ENCODE measurements at regions not wholly inside any gene's neighbourhood (a gene's known extent, or its start where the extent isn't known, plus 50 kb on each side); places are given as distances from the start of the nearest gene placed in this dataset.

DNA sequence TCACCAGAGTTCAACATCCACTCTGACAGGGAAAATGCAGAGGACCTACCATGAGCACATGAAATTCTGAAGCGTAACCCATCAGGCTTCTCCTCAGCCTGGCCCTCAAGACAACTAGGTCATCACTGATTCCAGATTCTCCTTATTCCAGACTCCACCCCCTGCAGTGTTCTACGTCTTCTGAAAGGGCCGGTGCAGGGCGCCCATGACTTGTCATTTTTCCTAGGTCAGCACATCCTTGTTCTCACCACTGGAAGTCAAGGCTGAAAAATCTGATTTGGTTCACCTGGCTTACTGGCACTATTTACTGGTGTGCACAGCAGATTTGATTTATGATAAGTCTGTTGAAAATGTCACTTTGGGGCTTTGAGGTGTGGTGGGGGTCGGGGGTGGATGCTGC lies 140.9 kb upstream of the KLF3 start:
- no peaks in the 10 kb centered on the region for H3K36me3 ChIP-seq (replicated peaks in 1 of 2; ENCODE audit: insufficient read depth in 1 of 2, low read depth in 2 of 2)
- H3K27ac ChIP-seq = no peak overlapping the region
- H3K9me3 ChIP-seq = no peaks in the 10 kb centered on the region
- TF ChIP-seq POLR2A (IDR thresholded peaks at IDR 0.05) = no peak
- TF ChIP-seq, protein P1, sequence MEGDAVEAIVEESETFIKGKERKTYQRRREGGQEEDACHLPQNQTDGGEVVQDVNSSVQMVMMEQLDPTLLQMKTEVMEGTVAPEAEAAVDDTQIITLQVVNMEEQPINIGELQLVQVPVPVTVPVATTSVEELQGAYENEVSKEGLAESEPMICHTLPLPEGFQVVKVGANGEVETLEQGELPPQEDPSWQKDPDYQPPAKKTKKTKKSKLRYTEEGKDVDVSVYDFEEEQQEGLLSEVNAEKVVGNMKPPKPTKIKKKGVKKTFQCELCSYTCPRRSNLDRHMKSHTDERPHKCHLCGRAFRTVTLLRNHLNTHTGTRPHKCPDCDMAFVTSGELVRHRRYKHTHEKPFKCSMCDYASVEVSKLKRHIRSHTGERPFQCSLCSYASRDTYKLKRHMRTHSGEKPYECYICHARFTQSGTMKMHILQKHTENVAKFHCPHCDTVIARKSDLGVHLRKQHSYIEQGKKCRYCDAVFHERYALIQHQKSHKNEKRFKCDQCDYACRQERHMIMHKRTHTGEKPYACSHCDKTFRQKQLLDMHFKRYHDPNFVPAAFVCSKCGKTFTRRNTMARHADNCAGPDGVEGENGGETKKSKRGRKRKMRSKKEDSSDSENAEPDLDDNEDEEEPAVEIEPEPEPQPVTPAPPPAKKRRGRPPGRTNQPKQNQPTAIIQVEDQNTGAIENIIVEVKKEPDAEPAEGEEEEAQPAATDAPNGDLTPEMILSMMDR (IDR thresholded peaks at IDR 0.05) = no peak
- no peaks in the 10 kb centered on the region for H3K4me1 ChIP-seq
- H3K4me3 ChIP-seq = no peak overlapping the region
- WGBS, 2 donors = 72 to 80% methylated on average over 5 of the region's 5 CpGs
- intact Hi-C loops (cut with DNase I) = no loop called here
- no peaks in the 10 kb centered on the region for H3K27me3 ChIP-seq
- ATAC-seq (no peak), DNase-seq (peak in 1 of 4 donors; percentile 36)

DNA sequence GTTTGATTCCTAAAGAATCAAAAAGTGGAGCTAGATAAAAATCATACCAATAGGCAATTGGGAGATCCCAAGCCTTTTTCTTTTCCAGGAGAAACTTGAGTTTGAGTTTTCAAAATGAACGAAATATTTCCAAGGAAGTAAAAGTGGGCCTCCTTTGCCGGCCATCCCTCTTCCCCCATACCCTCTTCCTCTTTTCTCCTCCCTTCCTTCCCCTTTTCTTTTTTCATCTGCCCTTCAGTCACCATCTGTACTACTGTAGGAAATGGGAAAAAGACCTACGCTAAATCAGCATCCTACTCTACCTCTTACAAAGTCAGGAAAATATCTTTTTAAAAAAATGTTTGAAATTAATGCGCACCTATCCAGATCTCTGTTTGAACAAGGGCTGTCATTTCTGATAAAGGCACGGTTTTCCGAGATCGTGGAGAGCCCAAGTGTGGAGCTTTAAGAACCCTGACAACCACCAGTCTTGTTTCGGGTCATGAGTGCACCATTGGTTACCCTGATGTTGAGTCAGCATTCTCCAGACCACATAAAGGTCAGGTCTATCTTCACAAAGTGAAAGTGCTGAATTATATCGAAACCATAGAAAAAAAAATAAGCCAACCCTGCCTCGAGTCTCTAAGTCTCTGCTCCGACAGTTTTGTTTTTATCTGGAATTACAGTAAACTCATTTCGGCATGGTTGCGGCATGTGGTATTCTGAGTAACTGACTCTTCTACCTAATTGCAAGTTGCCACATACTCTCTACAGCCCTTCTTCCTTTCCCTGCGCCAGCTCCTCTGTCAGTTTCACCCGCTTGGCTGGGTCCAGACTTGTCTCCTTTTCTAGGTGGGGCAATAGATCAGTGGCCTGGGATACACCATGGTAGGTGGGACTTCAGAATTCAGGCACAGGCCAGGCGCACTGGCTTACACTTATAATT lies 140.2 kb upstream of the KLF3 start:
- TF ChIP-seq, protein P1 (IDR thresholded peaks at IDR 0.05) = no peak
- no peak for TF ChIP-seq POLR2A (IDR thresholded peaks at IDR 0.05)
- peak overlapping the region in 1 of 4 donors; percentile 35 for H3K27ac ChIP-seq
- H3K27me3 ChIP-seq = no peaks in the 10 kb centered on the region
- no peaks in the 10 kb centered on the region for H3K9me3 ChIP-seq
- ATAC-seq (no peak), DNase-seq (peak in 1 of 4 donors; percentile 24)
- H3K4me3 ChIP-seq = no peak overlapping the region
- WGBS, 2 donors = 61 to 75% methylated on average over 16 of the region's 16 CpGs
- intact Hi-C loops (cut with DNase I) = no loop called here
- no peaks in the 10 kb centered on the region for H3K4me1 ChIP-seq
- H3K36me3 ChIP-seq (replicated peaks in 1 of 2; ENCODE audit: insufficient read depth in 1 of 2, low read depth in 2 of 2) = no peaks in the 10 kb centered on the region

DNA sequence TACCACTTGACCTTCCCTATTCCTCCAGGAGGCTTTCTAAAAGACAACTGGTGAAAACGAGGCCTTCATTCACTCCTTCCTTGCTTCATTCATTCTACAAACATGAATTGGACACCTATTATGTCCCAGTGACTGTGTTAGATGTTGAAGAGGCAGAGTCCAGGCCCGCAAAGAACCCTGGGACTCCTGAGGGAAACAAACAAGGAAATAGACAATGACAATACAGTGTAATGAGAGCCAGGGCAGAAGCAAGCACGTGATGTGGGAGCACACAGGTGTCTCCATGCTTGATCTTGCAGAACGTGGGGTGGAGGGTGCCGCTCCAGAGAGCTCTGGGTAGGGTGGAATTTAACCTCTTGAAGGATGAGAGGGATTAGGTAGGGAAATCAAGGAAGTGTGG lies 137.6 kb upstream of the KLF3 start:
- intact Hi-C loops (cut with DNase I) = no loop called here
- ATAC-seq (no peak), DNase-seq (no peak)
- Histone ChIP-seq H3K4me3 (no peak overlapping the region), H3K9me3 (no peaks in the 10 kb centered on the region), H3K27ac (no peak overlapping the region), H3K36me3 (replicated peaks in 1 of 2; ENCODE audit: insufficient read depth in 1 of 2, low read depth in 2 of 2) (no peaks in the 10 kb centered on the region), H3K4me1 (peaks cover 12% of the 10 kb centered on the region), H3K27me3 (no peaks in the 10 kb centered on the region)
- TF ChIP-seq, protein P1 (IDR thresholded peaks at IDR 0.05) = no peak
- WGBS, 2 donors = 50 to 72% methylated on average over 5 of the region's 5 CpGs

DNA sequence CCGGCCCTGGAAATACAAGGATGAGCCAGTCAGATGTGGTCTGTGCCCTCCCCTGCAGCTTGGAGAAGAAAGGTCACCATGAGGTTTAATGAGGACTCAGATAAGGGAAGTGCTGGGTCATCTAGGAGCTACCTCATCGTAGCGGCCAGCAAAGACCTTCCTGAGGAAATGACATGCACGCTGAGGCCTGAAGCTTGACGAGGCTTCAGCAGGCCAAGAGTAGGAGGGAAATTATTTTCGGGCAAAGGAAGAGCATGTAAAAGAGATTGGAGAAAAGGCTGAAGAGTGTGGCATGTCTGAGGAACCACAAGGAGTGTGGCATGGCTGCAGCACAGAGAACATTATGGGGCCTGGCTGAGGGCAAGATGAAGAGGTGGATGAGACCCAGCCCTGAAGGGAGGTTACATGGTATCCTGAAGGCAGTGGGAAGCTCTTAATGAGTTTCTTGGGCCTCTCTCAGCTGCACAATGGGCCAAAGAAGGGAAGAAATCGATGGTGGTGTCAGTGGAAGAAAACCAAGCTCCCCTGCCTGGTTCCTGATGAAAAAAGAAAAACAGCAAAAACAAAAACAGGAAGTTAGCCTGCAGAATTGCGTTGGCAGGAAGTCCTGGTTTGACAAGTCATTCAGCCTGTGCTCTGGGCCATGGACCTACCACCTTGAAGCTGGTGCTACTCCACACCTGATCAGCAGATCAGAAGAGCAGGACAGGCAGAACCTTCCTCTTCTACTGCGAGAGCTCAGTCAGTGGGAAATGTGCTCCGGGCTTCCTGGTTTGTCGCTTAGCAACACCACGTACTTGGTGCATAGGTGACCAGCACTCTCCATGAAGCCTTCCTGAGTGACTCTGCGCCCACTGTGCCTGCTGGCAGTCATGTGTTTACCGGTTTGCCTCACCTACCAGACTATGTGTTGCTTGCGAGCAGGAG lies 134.5 kb upstream of the KLF3 start:
- intact Hi-C loops (cut with DNase I) = no loop called here
- H3K36me3 ChIP-seq (replicated peaks in 1 of 2; ENCODE audit: insufficient read depth in 1 of 2, low read depth in 2 of 2) = no peaks in the 10 kb centered on the region
- no peaks in the 10 kb centered on the region for H3K9me3 ChIP-seq
- peak overlapping the region in 3 of 4 donors; percentile 23 to 76 (median 60) for H3K27ac ChIP-seq
- ATAC-seq = peak; percentile 76
- DNase-seq = peak; percentile 45 to 79 (median 66)
- no peak overlapping the region for H3K4me3 ChIP-seq
- H3K4me1 ChIP-seq = peaks cover 15% of the 10 kb centered on the region
- H3K27me3 ChIP-seq = no peaks in the 10 kb centered on the region
- 58 to 65% methylated on average over 15 of the region's 15 CpGs for WGBS, 2 donors
- TF ChIP-seq, protein P1 (IDR thresholded peaks at IDR 0.05) = no peak
- TF ChIP-seq POLR2A (IDR thresholded peaks at IDR 0.05) = peak in 1 of 3 donors; percentile 32
